ENCODE measurements at regions not wholly inside any gene's neighbourhood (a gene's known extent, or its start where the extent isn't known, plus 50 kb on each side); places are given as distances from the start of the nearest gene placed in this dataset.
"Not testable (repeated sequence)": the region's sequence is repeated elsewhere in the genome, so short reads cannot be mapped to it uniquely, and the experiment has no call there.

DNA sequence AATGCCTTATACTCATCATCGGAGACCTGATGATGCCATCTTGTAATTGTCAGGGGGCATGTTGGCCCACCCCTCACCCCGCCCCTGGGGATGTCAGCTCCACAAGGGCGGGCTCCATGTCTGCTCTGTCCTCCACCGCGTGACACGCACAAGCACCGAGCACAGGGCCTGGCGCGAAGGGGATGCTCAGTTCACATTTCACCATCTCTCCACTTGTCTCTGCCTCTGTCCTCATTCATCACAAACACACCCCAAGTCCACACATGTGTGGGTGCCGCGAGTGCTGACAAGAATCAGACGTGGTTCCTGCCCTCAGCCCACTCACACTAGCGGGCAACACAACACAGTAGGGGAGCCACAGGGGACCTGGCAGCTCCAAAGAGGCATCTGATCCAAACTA, 151.2 kb upstream of the PTPN1 start:
- no peak for ATAC-seq
- no CpG with 5 or more reads among the region's 13 CpGs for WGBS, 2 donors (ENCODE audit: low coverage in 1 of 2)

DNA sequence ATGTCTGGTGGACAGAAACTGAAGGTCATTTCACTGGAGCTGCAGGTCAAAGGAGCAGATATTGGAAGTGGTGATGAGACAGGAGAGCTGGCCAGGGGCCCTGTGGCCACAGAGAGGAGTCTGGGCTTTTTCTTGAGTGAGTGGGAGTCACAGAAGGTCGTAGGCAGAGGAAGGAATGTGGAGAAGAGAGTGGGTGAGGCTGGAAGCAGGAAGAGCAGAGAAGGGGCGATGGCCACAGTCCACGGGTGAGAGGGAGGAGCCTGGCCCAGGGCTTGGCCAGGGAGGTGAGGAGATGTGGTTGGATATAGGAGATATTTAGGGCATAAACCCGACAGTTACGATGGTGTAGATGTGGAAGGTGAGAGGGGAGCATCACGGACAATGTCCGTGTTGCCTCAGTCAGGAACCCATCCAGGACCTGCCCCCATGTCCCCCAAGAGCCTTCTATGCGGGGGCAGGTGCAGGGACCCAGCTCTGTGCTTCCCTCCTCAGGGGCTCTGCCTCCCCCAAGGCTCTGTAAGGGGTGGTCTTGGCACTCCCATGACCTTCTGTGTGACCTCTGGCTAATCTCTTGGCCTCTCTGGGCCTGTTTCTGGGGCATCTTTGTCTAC, 150.5 kb upstream of the PTPN1 start:
- no peak for ATAC-seq

More for the DNA sequence above, 151.2 kb upstream of the PTPN1 start:
- Histone ChIP-seq H3K9me3 (no peaks in the 10 kb centered on the region), H3K4me1 (no peaks in the 10 kb centered on the region), H3K4me3 (no peak overlapping the region), H3K36me3 (no peaks in the 10 kb centered on the region), H3K27ac (no peak overlapping the region), H3K27me3 (no peaks in the 10 kb centered on the region)
- TF ChIP-seq POLR2A (IDR thresholded peaks at IDR 0.05): no peak
- TF ChIP-seq POLR2AphosphoS5 (IDR thresholded peaks at IDR 0.05): no peak
- TF ChIP-seq EP300 (IDR thresholded peaks at IDR 0.05): no peak
- TF ChIP-seq, protein P1, sequence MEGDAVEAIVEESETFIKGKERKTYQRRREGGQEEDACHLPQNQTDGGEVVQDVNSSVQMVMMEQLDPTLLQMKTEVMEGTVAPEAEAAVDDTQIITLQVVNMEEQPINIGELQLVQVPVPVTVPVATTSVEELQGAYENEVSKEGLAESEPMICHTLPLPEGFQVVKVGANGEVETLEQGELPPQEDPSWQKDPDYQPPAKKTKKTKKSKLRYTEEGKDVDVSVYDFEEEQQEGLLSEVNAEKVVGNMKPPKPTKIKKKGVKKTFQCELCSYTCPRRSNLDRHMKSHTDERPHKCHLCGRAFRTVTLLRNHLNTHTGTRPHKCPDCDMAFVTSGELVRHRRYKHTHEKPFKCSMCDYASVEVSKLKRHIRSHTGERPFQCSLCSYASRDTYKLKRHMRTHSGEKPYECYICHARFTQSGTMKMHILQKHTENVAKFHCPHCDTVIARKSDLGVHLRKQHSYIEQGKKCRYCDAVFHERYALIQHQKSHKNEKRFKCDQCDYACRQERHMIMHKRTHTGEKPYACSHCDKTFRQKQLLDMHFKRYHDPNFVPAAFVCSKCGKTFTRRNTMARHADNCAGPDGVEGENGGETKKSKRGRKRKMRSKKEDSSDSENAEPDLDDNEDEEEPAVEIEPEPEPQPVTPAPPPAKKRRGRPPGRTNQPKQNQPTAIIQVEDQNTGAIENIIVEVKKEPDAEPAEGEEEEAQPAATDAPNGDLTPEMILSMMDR (IDR thresholded peaks at IDR 0.05): no peak

DNA sequence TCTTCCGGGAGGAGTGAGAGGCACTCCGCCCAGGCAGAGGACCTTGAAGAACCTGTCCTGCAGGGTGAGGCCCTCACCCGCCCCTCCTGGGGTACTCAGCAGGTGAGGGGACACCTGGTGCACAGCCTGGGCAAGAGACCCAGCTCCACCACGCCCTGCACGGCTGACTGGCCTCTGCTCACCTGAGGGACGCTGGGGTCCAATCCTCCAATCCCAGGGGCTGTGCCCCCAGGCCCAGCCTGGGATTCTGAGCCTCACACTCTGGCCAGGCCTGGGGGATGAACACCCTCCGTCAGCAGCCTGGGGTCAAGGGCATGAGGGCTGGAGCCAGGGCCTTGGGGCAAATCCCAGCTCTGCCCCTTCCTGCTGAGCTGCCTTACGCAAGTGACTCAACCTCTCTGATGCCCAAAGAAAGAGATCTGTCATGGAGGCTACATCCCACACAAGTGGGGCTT, 149.9 kb upstream of the PTPN1 start:
- no CpG with 5 or more reads among the region's 8 CpGs for WGBS, 2 donors (ENCODE audit: low coverage in 1 of 2)
- H3K4me3 ChIP-seq: no peak overlapping the region
- no peak overlapping the region for H3K27ac ChIP-seq
- TF ChIP-seq POLR2A (IDR thresholded peaks at IDR 0.05) (no peak), EP300 (IDR thresholded peaks at IDR 0.05) (no peak), POLR2AphosphoS5 (IDR thresholded peaks at IDR 0.05) (no peak)
- TF ChIP-seq, protein P1 (IDR thresholded peaks at IDR 0.05): no peak
- H3K36me3 ChIP-seq: no peaks in the 10 kb centered on the region
- H3K4me1 ChIP-seq: no peaks in the 10 kb centered on the region
- H3K27me3 ChIP-seq: no peaks in the 10 kb centered on the region
- ATAC-seq: no peak
- no peaks in the 10 kb centered on the region for H3K9me3 ChIP-seq

More for the DNA sequence above, 150.5 kb upstream of the PTPN1 start:
- Histone ChIP-seq H3K4me1 (no peaks in the 10 kb centered on the region), H3K4me3 (no peak overlapping the region), H3K27ac (no peak overlapping the region), H3K9me3 (no peaks in the 10 kb centered on the region), H3K36me3 (no peaks in the 10 kb centered on the region), H3K27me3 (no peaks in the 10 kb centered on the region)
- WGBS, 2 donors (ENCODE audit: low coverage in 1 of 2): 67 to 76% methylated on average over 1 to 8 of the region's 8 CpGs
- TF ChIP-seq POLR2AphosphoS5 (IDR thresholded peaks at IDR 0.05) (no peak), POLR2A (IDR thresholded peaks at IDR 0.05) (no peak), EP300 (IDR thresholded peaks at IDR 0.05) (no peak)
- TF ChIP-seq, protein P1 (IDR thresholded peaks at IDR 0.05): no peak

- WGBS, 2 donors (ENCODE audit: low coverage in 1 of 2): 70 to 77% methylated on average over 2 to 4 of the region's 8 CpGs
- no peaks in the 10 kb centered on the region for H3K27me3 ChIP-seq
- no peaks in the 10 kb centered on the region for H3K4me1 ChIP-seq
- no peaks in the 10 kb centered on the region for H3K9me3 ChIP-seq
- no peak overlapping the region for H3K4me3 ChIP-seq
- ATAC-seq: no peak
- no peak overlapping the region for H3K27ac ChIP-seq
- TF ChIP-seq POLR2A (IDR thresholded peaks at IDR 0.05): no peak
- TF ChIP-seq EP300 (IDR thresholded peaks at IDR 0.05): no peak
- TF ChIP-seq POLR2AphosphoS5 (IDR thresholded peaks at IDR 0.05): no peak
- TF ChIP-seq, protein P1 (IDR thresholded peaks at IDR 0.05): no peak
- H3K36me3 ChIP-seq: no peaks in the 10 kb centered on the region
Observed at GRCh38 chr20:50360921-50361320, 149.3 kb upstream of the PTPN1 start.

DNA sequence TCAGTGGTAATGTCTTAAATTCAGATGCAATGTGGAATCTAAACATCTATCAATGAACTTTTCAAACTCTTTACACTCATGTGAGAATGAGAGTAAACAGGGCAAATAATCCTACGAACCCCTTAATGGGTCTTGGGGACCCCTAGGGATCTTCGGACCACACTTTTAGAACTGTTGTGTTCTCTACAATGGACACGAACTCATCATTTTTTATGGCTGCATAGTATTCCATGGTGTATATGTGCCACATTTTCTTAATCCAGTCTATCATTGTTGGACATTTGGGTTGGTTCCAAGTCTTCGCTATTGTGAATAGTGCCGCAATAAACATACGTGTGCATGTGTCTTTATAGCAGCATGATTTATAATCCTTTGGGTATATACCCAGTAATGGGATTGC, 148.0 kb upstream of the PTPN1 start:
- ATAC-seq, H3K36me3 ChIP-seq, H3K27ac ChIP-seq, H3K9me3 ChIP-seq, H3K4me1 ChIP-seq, H3K4me3 ChIP-seq, H3K27me3 ChIP-seq: not testable (repeated sequence)
- WGBS, 2 donors (ENCODE audit: low coverage in 1 of 2): 95 to 97% methylated on average over 3 to 4 of the region's 6 CpGs

All from gastroesophageal sphincter (tissue), 4 donors.